ENCODE measurements at regions not wholly inside any gene's neighbourhood (a gene's known extent, or its start where the extent isn't known, plus 50 kb on each side); places are given as distances from the start of the nearest gene placed in this dataset.
"Not testable (repeated sequence)": the region's sequence is repeated elsewhere in the genome, so short reads cannot be mapped to it uniquely, and the experiment has no call there.

- FAIRE-seq (no peak), DNase-seq (ENCODE audit: low spot score in 2 of 2) (no peak)
These were observed 106.8 kb upstream of the PDE10A start for GRCh38 chr6:165769884-165770283.

- DNase-seq (ENCODE audit: low spot score in 2 of 2) (no peak), FAIRE-seq (no peak)
These were observed 106.4 kb upstream of the PDE10A start for GRCh38 chr6:165769401-165769800.

DNA sequence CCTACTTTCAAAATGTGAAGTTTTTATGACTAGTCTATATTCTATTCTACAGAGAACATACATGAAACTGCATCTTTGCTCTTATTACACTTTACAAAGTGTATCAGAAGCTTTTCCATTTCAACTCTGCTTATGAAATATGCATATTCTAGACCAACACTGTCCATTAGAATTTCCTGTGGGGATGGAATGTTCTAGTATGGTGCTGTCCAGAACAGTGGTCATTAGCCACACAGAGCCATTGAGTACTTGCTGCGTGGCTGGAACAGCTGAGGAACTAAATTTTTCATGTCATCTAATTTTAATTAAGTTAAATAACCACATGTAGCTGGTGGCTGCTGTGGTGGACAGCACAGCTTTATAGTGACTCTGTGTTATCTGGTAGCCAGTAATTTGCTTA lies 105.9 kb upstream of the PDE10A start:
- FAIRE-seq: no peak

GRCh38 chr6:165767228-165767627 lies 104.2 kb upstream of the PDE10A start:
- DNase-seq (ENCODE audit: low spot score in 2 of 2) (no peak), FAIRE-seq (no peak)

More for the DNA sequence above, 105.9 kb upstream of the PDE10A start:
- no peak for DNase-seq (ENCODE audit: low spot score in 2 of 2)

DNA sequence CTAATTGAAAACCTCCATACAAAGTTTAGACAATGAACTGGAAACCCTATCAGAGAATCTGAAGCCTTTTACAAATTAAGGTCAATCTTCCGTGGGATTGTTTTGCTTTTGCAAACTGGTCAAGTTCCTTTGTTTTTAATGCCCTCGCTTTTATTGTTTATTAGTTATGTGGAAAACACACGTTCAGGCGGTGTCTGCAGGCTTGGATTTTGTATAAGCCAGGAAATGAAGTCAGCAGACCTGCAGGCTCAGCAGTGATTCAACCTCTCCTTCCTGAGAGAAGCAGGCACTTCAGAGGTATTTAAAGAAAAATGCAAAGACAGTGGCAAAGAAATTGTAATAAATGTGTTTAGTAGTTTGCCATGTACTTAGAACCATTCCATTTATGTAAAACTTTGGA lies 103.4 kb upstream of the PDE10A start:
- FAIRE-seq: no peak
- no peak for DNase-seq (ENCODE audit: low spot score in 2 of 2)

- no peak for DNase-seq (ENCODE audit: low spot score in 2 of 2)
- no peak for FAIRE-seq
These were observed 103.0 kb upstream of the PDE10A start for GRCh38 chr6:165766026-165766425.

- not testable (repeated sequence) for FAIRE-seq; DNase-seq (ENCODE audit: low spot score in 2 of 2)
These were observed 102.2 kb upstream of the PDE10A start for GRCh38 chr6:165765256-165765655.

DNA sequence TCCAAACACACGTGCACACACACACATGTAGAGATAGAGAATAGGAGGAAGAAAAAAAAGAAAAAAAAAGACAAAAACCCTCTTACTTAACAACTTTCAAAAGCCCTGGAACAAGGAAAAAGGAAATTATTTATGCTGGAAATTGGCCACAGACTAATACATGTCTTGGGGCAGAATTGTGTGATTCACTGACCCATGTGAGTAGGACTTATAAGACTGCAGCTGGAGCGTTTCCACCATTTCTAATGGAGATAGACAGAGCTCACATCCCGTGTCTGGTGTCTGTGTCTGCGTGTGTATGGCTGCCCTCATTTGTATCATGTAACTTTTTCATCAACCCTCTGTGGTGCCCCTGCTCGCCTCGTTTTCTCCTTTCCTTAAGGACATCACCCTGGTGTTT lies 99.8 kb upstream of the PDE10A start:
- FAIRE-seq: no peak

DNA sequence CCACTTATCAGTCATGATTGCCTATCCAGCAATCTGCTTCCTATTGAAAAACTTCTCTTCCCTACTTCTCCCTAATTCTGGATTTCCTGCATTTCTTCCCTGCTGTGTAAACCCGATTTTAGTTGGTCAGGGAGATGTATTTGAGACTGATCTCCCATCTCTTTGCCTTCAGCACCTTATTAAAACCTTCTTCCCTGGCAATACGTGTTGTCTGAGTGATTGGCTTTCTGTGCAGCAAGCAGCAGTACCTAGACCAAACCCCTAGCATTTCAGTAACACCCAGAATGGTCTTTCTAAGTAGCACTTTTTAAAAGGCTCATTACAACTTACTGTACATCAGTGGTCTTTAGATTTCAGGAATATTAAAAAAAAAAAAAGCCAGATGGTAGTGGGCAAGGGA lies 99.1 kb upstream of the PDE10A start:
- DNase-seq (ENCODE audit: low spot score in 2 of 2): no peak
- FAIRE-seq: no peak

More for the DNA sequence above, 99.8 kb upstream of the PDE10A start:
- DNase-seq (ENCODE audit: low spot score in 2 of 2): no peak

DNA sequence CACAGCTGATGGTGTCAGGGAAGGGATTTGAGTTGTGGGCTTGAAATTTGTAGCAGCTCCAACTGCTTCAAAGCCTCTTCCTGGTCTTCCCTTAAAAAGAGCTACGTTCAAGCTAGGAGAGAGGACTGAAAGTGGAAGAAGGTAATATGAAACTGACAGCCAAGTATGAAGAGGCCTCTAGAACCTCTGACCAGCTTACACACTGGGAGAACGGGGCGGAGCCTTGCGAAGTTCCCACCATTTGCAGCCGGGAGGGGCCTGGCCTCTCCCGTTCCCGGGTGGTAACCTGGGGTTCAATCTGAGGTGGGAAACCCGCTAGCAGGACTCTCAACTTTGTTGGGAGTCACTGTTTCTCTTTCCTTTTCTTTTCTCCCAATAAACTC lies 97.8 kb upstream of the PDE10A start:
- FAIRE-seq (no peak), DNase-seq (ENCODE audit: low spot score in 2 of 2) (no peak)

DNA sequence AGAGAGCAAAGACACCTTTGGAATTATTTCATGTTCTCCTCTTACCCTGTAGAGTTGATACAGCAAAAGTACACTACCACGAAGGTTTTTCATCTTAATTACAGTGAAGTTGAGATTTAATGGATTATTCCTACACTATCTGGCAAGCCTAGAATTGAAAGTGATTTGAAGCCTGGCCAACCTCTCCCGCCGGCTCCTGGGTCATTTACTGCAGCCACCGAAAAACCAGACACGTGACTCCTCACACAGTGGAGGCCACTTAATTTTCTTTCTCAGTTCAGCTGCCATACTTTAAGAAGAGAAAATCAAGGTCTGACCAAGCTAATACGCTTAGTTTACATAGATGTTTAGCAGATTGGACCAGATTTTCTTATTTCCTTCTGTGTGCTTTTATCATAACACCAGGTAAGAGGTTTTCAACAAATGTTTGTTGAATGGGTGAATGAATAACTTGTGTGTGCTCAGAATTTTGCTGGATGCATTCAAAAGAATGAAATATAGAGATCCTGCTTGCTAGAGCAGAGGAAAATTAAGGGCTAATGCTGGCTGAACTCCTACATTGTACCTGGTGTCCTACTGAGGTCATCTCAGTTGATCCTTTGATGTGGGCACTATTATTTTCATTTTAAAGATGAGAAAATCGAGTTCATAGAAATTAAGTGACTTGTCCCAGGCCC lies 97.2 kb upstream of the PDE10A start:
- no peak for DNase-seq (ENCODE audit: low spot score in 2 of 2)
- FAIRE-seq: no peak

DNA sequence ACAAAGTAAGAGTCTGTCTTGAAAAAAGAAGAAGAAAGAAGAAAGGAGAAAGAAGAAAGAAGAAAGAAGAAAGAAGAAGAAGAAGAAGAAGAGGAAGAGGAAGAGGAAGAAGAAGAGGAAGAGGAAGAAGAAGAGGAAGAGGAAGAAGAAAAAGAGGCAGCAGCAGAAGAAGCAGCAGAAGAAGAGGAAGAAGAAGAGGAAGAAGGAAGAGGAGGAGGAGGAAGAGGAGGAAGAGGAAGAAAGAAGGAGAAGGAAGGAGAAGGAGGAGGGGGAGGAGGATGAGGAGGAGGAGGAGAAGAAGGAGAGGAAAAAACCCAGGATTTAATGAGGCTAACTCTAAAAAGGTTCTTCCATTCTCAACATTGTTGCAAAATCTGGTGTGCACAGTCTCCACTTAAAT lies 95.4 kb upstream of the PDE10A start:
- no peak for DNase-seq (ENCODE audit: low spot score in 2 of 2)
- no peak for FAIRE-seq

DNA sequence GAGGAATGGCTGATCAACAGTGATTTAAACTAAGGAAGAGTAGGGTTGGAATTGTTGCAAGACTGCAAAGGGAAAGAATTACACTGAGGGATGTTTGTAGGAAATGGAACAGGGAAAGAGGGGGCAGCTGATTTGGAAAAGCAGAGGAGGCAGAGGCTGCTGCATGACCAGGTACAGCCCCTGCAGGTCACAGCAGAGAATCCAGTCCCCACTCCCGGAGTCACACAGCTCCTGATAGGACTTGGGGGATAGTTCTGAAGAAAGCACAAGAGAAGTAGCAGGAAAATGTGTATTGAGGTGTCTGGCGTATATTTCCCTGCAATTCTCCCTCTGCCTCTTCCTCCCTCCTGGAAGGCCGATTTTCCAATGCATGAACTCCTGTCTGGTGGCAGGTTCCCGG lies 92.5 kb upstream of the PDE10A start:
- no peak for DNase-seq (ENCODE audit: low spot score in 2 of 2)

GRCh38 chr6:165753506-165753905 lies 90.5 kb upstream of the PDE10A start:
- DNase-seq (ENCODE audit: low spot score in 2 of 2): no peak
- FAIRE-seq: no peak

More for the DNA sequence above, 92.5 kb upstream of the PDE10A start:
- FAIRE-seq: no peak

DNA sequence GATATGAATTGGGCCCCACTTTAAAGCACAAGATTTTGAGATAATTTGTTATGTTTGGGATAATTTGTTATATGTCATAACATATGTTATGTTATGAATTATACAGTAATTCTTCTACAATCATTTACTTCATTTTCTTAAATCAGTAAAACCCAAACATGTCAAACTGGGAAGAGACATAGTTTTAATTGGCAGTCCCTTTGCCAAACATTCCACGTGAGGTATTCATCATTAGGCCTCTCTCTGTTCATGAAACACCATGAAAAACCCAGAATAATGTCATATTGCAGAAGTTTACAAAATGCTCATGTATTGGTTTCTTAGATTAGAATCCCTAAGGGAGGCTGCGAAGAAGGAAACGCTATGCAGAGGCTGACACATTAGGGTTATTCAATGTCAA lies 89.4 kb upstream of the PDE10A start:
- no peak for FAIRE-seq
- DNase-seq (ENCODE audit: low spot score in 2 of 2): no peak

GRCh38 chr6:165751486-165751885 lies 88.4 kb upstream of the PDE10A start:
- FAIRE-seq (no peak), DNase-seq (ENCODE audit: low spot score in 2 of 2) (no peak)

- DNase-seq (ENCODE audit: low spot score in 2 of 2) (no peak), FAIRE-seq (no peak)
These were observed 86.1 kb upstream of the PDE10A start for GRCh38 chr6:165749163-165749562.

- no peak for FAIRE-seq
These were observed 85.3 kb upstream of the PDE10A start for GRCh38 chr6:165748390-165748789.

DNA sequence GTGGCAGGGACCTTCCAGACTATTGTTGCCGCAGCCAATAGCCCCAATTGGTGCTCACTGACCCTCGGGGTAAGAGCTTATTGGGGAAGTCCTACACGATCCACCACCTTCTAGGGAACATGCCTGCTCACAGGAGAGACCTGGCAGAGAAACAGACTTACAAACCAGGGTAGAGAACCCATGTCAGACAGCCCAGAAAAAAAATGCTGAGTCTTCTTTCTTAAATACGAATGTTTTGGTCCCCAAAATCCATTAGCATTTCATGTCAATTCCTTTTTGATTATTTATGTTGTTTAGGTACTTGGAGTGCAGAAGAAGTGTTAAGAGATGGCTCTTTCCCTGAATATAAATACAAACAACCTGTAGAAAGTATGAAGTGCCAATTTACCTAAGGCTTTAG lies 84.9 kb upstream of the PDE10A start:
- FAIRE-seq: no peak
- no peak for DNase-seq (ENCODE audit: low spot score in 2 of 2)

More at GRCh38 chr6:165748390-165748789, 85.3 kb upstream of the PDE10A start:
- DNase-seq (ENCODE audit: low spot score in 2 of 2): no peak

DNA sequence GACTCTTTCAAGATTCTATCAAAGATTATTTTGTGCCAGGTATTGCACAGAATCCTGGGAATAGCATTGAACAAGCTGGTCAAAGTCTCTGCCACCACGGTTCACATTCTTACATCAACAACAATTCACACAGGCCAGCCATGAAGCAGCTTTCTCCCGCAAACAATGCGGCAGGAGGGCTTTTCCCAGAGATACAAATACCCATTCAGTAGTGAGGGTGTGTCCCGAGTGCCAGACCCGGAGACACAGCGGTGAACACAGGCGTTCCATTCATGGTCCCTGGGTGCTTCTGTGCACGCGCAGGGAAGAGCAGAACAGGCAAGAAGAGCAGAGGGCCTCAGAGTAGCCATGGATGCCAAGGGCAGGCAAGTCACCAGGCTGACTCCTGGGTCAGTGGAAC lies 83.3 kb upstream of the PDE10A start:
- FAIRE-seq (no peak), DNase-seq (ENCODE audit: low spot score in 2 of 2) (no peak)

- FAIRE-seq (no peak), DNase-seq (ENCODE audit: low spot score in 2 of 2) (no peak)
These were observed 82.5 kb upstream of the PDE10A start for GRCh38 chr6:165745492-165745891.

DNA sequence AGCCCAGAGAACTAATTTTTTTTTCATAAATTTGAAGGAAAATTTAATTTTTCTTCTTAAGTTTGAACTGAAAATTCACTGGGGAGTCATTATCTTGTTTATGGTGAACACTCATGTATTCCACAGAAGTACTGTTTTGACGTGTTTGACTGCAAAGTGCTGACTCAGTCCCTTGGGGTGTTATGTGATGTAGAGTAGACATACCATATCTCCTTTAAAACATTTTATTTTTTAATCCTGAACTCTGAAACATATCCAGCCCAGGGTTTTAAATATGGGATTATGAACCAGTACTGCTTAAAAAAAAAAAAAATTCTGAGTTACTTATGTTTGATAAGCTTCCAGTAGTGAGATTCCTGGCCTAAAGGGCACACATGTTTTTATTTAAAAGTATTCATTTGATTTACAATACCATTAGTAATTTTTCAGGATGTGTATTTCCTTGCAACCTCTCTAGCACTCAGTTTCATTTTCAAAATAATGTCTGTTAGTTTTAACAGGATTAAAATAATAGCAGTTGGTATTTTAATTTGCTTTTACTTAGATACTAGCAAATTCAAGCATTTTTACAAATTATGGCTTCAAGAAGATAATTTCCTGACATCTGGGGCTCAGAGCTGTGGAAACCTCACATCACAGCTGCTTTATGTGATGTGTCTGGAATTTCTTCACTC lies 81.7 kb upstream of the PDE10A start:
- DNase-seq (ENCODE audit: low spot score in 2 of 2) (no peak), FAIRE-seq (no peak)
